GM19351 (cell line): ENCODE measurements at regions not wholly inside any gene's neighbourhood (a gene's known extent, or its start where the extent isn't known, plus 50 kb on each side); places are given as distances from the start of the nearest gene placed in this dataset.
"Not testable (repeated sequence)": the region's sequence is repeated elsewhere in the genome, so short reads cannot be mapped to it uniquely, and the experiment has no call there.

ENCODE experiments used
- ATAC-seq: cut with Tn5 transposase; IDR thresholded peaks from one replicate; pipeline ENCODE4 v1.9.1; 2021; ENCODE audit warnings: mild to moderate bottlenecking, moderate library complexity; ENCODE audit not compliant: unreplicated experiment

DNA sequence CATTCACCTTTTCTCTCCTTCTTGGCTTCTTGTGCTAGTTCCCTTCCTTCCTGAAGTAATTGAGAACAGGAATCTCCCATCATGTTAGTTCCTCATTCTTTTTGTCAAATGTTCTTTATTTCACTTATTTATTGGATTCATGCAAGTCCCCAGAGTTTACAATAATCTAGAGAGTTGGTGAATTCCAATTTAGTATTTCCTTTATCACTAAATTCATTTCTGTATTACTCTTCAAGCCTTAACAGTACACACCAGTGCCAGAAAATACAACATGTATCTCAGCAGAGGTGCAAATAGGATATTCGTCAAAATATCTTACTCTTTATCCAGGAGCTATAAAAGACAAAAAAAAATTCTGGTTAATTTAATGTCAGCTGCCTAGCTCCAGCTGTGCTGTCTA lies 121.9 kb upstream of the SETBP1 start:
- no peak for ATAC-seq

DNA sequence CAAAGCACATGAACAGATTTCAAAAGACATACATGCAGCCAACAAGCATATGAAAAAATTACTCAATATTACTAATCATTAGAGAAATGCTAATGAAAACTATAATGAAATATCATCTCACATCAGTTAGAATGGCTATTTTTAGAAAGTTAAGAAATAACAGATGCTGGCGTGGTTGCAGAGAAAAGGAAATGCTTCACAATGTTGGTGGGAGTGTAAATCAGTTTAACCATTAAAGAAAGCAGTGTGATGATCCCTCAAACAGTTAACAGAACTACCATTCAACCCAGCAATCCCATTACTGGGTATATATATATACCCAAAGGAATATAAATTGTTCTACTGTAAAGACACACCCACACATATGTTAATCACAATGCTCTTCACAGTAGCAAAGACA lies 117.7 kb upstream of the SETBP1 start:
- no peak for ATAC-seq

DNA sequence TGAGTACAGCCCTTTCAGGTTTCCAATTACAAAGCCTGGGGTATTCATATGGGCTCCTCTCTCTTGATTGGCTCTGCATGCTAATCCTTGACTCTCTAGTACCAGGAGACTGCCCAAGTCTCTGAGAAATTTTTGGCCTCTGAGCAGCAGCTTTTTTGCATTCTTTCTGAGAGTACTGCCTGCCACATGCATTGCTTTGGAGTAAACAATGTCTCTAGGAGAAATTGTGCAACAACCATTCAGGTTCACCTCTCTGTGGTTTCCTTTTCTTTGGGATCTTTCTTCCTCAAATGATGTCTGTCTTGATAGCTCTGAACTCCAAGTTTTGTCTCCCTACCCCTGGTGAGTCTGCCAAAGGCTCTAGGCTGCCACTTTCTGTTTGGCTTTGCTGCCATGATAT lies 115.8 kb upstream of the SETBP1 start:
- no peak for ATAC-seq

DNA sequence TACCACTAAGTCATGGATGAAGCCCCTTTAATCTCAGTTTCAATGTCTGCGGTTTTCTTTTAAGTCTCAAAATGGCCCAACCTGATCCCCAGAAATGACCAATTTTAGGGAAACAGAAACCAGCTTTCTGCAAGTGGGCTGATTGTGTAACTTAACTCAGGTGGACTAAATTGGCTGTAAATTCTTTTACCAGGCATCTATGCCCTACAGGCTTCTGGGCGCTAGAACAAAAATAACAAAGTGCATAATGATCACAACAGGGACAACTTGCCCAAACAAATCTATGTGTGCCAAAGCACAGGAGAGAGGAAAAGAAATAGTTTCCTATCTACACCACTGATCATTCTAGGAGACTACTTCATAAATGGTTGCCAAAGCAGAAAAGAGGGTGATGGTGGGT lies 112.3 kb upstream of the SETBP1 start:
- no peak for ATAC-seq

DNA sequence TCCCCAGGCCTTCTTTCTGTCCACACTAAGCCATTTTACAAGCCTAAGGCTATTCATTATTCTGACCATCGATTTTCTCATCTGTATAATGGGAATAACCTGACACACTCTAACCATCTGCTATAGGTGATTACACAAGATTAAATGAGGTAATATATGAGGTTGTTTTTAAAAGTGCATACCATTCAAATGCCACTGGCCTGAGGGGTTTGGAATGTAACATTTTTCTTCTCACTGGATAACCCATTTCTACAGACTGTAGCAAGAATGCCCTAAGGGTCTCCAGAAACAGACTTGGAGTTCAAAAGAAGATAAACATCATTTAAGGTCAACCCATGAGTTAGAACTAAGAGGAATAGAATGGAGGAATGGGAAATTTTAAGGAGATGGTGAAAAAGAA lies 111.7 kb upstream of the SETBP1 start:
- ATAC-seq = no peak

DNA sequence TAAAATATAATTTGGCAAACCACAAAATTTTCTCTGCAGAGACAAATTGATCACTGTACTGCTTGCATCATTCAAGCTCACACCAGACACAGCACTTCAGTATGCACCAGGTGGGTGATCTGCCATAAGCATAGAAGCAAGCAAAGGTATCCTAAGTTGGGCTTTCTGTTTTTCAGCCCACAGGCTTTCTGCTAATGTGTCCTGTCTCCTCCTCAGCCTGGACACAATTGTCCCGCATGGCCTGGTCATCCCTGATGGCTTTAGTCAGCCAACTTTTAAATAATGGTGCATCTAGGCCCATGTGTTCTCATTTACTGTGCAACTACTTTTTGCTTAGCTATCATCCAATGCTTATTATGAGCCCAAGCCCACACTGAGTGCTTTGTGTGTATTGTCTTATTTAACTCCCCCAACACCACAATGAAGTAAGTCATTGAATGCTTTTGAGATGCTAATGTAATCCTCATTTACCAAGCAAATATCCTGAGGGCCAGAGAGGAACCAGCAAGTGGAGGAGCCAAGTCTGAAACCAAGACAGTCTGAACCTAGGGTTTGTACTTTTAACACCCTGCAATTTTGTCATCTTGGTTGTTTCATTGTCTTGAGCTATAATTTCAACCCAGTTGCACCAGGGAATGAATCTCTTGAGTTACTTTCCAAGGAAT lies 111.2 kb upstream of the SETBP1 start:
- no peak for ATAC-seq

DNA sequence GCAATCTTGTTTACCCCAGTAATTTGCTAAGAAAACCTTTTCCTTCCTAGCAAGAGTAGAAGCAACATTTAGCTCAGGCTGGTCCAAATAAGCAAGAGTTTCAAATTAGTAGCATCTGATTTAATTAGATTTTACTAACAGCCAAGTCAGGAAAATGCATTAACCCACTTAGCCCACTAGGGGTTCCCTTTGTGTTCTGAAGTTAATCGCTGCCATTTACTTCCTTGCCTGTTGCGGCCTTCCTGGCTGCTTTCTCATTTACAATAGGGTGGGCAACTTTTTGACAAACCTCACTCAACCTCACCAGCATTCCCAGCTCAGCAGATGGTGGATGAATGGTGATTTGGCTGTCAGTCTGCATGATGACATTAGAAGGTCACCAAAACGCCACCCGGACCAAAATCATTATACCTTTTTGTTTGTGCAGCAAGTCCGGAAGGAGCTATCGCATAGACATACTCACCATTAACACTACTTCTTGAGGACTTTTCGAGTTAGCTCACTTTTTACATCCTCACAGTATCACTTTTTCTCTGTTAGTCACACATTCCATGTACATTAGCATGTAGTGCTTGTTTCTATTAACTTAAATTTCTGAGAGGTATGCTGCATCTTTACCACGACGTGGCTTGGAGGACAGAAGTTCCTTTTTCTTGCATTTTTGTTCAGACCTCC lies 101.5 kb upstream of the SETBP1 start:
- peak; percentile 85 for ATAC-seq

DNA sequence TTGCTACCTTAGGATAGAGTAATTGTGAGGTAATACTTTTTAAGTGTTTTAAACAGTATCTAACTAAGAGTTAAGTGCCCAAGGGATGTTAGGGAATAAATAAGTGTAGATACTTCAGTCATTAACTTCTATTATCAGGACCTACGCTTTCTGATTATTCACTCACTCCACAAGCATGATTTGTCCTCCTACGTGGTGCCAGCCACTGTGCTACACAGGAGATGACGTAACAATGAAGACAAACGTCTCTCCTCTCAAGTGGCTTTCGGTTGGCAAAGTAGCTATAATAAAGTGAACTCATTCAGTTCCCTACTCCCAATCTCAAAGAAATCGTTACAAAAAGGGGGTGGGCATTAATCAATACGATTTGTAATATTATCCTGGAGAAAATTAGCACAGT lies 100.9 kb upstream of the SETBP1 start:
- no peak for ATAC-seq

DNA sequence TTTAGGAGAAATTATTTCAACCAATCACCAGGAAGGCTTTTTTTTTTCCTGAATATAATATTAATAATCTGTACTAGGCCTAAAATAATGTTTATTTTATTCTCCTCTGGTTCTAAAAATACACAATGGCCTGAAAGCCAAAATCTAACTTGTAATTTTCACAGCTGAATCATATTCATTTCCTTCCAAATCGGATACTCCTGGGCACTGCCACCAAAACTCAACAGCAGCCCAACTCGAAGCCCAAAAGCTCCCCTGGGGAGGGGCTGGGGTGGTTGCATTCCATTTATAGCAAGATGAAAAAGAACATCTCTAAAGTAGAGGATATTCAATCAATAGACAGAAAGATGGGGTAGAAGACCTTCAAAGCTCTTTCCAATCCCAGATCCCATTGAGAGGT lies 100.5 kb upstream of the SETBP1 start:
- ATAC-seq = no peak

DNA sequence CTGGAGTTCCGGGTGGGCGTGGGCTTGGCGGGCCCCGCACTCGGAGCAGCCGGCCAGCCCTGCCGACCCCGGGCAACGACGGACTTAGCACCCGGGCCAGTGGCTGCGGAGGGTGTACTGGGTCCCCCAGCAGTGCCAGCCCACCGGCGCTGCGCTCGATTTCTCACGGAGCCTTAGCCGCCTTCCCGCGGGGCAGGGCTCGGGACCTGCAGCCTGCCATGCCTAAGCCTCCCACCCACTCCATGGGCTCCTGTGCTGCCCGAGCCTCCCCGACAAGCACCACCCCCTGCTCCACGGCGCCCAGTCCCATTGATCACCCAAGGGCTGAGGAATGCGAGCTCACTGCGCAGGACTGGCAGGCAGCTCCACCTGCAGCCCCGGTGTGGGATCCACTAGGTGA lies 99.9 kb upstream of the SETBP1 start:
- not testable (repeated sequence) for ATAC-seq

DNA sequence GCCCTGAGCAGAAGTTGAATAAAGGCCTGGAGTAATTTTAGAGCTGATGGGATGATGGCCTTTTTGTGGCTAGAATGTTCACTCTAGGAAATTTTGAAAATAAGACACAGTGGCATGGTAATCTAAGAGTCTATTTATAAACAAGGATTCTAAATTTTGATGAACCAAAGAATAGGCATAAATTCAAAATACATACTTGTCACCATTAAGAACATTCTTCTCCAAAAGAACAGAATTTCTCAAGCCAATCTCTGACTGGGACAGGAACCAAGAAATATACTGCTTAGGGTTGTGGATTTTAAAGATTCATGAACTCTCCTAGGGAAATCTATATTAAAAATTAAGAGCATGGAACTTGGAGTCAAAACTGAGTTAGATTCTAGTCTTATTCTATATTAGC lies 98.2 kb upstream of the SETBP1 start:
- ATAC-seq = no peak

DNA sequence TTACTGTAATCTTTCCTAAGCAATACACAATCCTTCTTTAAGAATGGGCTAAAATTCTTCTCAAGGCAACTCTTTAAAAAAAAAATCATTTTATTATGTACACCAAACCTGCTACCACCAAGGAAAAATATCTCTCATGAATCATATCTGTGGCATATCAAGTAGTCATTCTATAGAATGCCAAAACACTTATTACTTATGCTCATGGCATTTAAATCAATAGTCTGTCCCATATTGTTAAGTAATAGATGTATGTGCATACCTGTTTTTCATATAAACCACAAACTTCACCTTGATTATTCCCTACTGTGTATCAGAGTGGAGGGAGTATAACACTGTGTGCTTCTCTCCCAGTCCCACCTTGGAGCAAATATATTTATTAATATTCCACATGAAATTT lies 95.8 kb upstream of the SETBP1 start:
- ATAC-seq = no peak

DNA sequence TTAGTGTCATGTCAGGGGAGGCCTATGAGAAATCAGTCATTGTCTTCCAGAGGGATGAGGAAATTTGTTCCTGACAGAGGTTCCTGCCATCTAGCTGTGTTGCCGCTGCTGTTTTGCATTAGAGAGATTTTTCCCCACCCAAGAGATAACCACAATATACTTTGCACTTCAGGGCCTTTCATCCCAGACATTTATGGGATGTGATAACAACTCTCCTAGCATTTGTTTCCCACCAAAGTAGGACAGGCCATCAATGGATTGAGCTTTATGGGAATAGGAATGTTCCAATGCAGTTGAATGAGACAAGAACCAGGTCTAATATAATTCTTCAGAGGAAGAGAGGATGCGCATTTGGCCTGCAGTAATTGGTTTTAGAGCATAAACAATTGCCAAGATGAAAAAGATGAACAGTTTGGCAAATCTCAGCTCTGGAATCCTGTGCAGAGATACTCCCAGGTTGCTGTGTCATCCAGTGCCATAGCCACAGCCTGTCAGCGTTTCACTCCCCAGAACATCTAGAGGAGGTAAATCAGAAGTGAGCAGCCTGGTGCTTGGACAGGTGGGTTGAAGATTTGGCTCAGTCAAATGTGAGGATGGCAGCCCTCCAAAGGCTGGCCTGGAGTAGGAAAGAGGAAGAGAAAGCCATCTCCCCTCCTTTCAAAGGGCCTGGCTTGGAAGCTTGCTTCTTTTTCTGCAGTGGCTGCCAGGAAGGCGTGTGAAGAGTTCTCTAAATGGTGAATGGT lies 93.7 kb upstream of the SETBP1 start:
- ATAC-seq = no peak

DNA sequence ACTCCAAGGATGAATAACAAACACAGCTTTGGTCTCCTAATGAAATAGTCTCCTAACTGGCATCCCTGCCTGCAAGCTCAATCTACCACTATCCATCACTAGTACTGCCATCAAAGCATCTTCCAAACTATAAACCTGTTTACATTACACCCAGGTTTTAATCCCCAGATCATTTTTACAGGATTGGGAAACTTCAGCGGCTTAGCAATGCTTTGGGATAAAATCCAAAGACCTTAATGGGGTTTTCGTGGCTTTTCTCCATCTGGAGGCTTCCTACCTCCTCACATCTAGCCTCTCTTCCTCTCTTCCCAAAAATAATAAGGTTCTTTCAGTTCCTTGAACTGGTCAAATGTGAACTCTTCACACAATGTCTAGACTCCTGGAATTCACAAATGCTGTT lies 92.2 kb upstream of the SETBP1 start:
- no peak for ATAC-seq

DNA sequence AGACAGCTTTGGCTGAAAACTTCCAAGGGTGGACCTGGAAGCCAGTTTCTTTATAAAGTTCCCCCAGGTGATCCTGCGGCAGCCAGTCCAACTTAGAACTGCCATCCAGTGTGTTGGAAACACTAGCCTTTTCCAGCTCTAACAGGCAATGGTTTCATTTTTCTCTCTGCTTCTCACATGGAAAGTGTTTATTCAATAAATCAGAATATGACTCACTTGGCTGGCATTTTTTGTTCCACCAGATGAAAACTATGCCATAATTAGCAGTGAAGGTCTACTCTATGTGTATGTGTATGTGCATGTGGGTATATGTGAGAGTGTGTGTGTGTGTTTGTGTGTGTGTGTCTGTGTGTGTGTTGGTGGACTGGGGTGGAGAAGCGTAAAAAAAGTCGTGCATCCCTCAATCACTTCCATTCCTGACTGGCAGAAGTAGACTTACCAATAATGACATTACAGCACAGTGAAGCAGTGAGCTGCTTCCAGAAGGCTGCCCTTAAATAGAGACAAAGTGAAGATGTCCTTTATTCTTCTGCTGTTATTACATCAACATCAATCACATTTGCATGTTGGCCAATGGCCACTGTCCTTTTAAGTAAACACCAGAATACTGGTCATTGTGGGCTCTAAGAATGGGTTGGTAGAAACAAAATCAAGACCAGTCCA lies 90.9 kb upstream of the SETBP1 start:
- no peak for ATAC-seq

DNA sequence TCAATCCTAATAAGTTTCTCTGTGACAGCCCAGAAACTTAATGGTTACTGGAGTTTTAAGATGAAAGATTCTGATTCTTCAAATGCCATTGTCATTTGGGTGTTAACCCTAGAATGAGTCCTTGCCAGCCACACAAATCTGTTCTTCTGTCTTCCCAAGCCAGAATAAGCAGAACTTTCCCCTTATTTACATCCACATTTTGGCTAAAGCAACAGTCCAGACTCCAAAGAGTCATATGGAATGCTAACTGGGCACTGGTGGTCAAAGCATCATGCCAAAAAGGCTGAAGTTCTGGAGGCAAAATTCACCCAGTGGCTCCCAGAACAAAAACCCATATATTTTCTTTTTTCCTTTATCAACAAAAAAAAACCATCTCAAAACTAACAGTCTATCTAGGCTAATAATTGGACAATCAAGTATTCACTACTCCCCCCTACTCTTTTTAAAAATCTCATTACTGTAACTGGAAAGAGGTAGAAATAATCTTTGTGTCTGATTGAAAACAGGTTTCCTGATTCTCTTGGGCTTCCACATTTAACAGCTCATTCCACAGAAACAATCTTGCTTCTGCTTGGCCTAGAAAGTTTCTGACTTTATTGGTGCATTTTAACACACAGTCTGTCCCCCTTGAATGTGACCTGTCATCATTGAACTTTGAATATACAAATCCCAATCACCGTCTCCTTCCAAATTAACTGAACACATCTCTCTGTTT lies 89.6 kb upstream of the SETBP1 start:
- ATAC-seq = no peak

DNA sequence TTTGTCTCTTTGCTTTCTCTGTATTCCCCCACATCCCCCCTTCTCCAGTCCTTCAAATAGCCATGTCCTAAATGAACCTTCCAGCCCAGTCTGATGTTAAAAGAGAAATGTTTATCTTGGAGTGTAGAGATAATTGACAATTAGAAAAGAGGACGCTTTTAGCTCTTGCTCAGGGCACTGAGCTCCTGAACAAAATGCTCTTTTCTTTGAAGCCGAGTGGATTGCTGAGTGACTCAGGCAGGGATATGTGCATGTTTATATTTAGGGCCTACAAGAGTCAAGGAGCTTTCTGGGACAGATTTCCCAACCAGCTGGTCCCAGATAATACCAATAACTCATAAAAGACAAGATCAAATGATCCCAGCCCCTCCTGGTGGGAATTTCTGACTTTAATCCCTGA lies 88.0 kb upstream of the SETBP1 start:
- no peak for ATAC-seq

DNA sequence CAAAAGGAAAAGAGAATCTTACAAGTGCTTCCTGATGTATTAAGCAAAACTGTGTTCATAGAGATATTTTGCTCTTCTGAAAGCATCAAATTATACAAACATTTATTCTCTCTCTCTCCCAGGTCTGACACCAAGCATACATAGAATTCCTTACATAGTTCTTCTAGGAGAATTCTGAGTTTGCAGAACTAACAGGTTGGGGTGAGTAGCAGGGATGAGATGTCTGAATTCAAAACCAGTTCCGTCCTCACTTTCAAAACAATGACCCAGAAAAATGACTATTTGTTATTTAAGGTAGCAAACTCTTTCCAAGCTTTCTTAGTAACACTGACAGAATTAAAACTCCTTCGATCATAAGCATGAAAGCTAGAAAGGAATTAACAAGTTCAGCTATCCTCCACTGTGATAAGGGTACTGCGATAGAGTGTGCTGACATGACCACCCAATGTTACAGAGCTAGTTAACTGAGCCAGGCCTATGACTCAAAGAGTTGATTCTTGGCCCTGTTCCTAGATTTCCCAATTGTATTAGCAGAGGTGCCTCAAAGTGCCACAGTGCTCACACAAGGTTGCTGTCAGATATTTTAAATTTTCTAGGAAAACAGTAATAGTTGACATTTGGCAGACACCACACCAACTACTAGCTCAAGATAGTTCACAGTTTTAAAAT lies 85.8 kb upstream of the SETBP1 start:
- ATAC-seq = no peak

DNA sequence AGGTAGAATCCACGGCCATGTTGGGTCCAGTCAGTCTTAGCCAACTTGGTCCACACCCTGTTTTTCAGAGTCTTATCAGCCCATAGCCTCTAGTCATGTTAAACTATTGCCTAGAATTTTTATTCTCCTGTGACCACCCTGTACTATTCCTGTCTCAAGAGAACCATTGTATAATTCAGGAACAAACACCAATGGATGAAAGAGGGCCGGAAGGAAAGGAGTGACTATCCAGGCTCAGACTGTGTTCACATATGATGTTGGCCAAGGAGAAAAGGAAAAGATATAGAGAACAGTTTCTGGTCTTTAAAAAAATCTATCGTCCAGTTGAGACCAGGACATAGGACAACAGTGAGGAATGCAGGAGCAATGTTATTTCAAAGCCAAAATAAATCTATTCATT lies 82.9 kb upstream of the SETBP1 start:
- no peak for ATAC-seq

DNA sequence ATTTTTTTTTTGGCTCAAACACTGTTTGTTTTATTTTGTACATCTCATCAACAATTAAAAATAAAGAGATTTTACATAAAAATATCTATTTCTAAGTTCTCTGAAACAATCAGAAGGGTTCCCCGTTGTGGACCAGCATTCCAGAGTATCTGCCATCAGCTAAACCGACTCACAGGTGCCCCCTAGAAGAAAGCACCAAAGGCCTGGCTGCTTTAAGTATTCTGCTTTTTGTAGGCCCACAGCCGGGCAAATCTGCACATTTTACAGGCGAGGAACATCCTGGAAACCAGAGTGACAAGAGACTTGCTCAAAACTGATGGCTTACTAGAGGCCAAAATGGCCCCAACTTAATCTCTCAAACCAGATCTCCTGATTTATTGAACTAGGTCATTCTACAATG lies 82.2 kb upstream of the SETBP1 start:
- no peak for ATAC-seq

DNA sequence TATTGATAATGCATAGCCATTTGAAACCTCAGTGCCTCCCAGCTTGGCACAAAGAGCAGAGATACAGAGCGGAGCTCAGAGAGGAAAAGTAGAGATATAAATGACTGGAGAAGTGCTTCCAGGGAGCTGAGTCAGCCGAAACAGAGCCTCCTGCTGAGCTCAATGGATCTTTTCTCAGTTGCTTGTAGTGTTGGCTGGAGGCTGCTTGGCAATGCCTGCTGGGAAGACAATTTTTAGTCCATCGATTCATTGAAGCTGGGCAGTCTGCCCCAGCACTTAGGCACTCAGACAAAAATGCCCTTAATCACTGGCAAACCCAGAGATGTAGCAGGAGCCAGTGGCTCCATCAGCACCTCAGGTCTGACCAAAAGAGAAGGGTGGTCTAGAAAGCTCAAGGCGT lies 81.3 kb upstream of the SETBP1 start:
- ATAC-seq = no peak
